ENCODE measurements at regions not wholly inside any gene's neighbourhood (a gene's known extent, or its start where the extent isn't known, plus 50 kb on each side); places are given as distances from the start of the nearest gene placed in this dataset.

GRCh38 chr1:94759188-94759587, 61.0 kb upstream of the SLC44A3 start:
- TF ChIP-seq CTCF (IDR thresholded peaks at IDR 0.05 in 8 of 11, conservative IDR thresholded peaks at IDR 0.05 in 3 of 11) (no peak), POLR2A (IDR thresholded peaks at IDR 0.05) (no peak)

Data from spleen (tissue), 7 donors.